Ascending aorta (tissue), 2 donors: ENCODE measurements at regions not wholly inside any gene's neighbourhood (a gene's known extent, or its start where the extent isn't known, plus 50 kb on each side); places are given as distances from the start of the nearest gene placed in this dataset.

ENCODE experiments used
- DNase-seq, 2 donors: peaks; one replicate each; pipeline ENCODE4 v3.0.0-alpha.2; 2019; ENCODE audit warnings: low spot score in 2 of 2
- H3K27ac ChIP-seq, 2 donors: fragments of 200-600 bp; sonication (generic); one replicate each; pipeline ENCODE4 v1.5.1; 2016 to 2017; ENCODE audit warnings: mild to moderate bottlenecking in 1 of 2
- H3K27me3 ChIP-seq: fragments of 200-600 bp; sonication (generic); one replicate; pipeline ENCODE4 v1.5.1; 2017
- H3K36me3 ChIP-seq, 2 donors: fragments of 200-600 bp; sonication (generic); one replicate each; pipeline ENCODE4 v1.5.1; 2016
- H3K4me1 ChIP-seq, 2 donors: fragments of 200-600 bp; sonication (generic); one replicate each; pipeline ENCODE4 v1.5.1; 2016 to 2017; ENCODE audit warnings: mild to moderate bottlenecking in 1 of 2
- H3K4me3 ChIP-seq, 2 donors: fragments of 200-600 bp; sonication (generic); one replicate each; pipeline ENCODE4 v1.5.1; 2016 to 2017; ENCODE audit warnings: mild to moderate bottlenecking in 1 of 2
- H3K9me3 ChIP-seq, 2 donors: fragments of 200-600 bp; sonication (generic); one replicate each; pipeline ENCODE4 v1.5.1; 2016
- intact Hi-C: fragments of 100-400 bp; cut with DNase I; formaldehyde crosslinking; loops from one replicate; pipeline ENCODE4 v1.15.1; 2023
- TF ChIP-seq, protein P1 (sequence below), 3 experiments: fragments of 200-600 bp in 2 of 3; fragments of 450-650 bp in 1 of 3; sonication (generic) in 2 of 3; IDR thresholded peaks; one replicate each; pipeline ENCODE4 v1.5.1; 2016 to 2019; ENCODE audit warnings: antibody characterized with exemption in 3 of 3, mild to moderate bottlenecking in 1 of 3, moderate library complexity in 1 of 3

DNA sequence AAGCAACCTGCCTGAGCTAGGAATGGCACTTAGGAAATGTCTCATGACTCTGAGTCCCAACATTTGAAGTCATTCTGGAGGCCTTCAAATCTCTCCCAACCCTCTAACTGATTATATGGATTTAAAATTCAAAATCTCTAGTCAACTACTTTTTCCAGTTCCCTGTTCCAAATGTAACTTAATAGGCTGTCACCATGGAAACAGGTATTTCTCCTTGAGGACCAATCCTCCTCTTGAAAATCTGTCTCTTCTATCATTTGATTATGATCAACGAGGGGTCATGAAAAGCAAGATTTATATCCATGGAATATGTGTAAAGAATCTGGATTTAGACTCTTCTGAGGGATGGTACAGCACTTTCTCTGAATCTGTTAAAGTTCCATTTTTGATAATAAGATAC is 127.3 kb upstream of the DTNBP1 start:
- TF ChIP-seq, protein P1, sequence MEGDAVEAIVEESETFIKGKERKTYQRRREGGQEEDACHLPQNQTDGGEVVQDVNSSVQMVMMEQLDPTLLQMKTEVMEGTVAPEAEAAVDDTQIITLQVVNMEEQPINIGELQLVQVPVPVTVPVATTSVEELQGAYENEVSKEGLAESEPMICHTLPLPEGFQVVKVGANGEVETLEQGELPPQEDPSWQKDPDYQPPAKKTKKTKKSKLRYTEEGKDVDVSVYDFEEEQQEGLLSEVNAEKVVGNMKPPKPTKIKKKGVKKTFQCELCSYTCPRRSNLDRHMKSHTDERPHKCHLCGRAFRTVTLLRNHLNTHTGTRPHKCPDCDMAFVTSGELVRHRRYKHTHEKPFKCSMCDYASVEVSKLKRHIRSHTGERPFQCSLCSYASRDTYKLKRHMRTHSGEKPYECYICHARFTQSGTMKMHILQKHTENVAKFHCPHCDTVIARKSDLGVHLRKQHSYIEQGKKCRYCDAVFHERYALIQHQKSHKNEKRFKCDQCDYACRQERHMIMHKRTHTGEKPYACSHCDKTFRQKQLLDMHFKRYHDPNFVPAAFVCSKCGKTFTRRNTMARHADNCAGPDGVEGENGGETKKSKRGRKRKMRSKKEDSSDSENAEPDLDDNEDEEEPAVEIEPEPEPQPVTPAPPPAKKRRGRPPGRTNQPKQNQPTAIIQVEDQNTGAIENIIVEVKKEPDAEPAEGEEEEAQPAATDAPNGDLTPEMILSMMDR (IDR thresholded peaks at IDR 0.05) = no peak
- Histone ChIP-seq H3K4me3 (no peak overlapping the region), H3K9me3 (no peaks in the 10 kb centered on the region), H3K27me3 (no peaks in the 10 kb centered on the region), H3K4me1 (peaks cover 0 to 9% of the 10 kb centered on the region in 2 donors), H3K27ac (no peak overlapping the region), H3K36me3 (no peaks in the 10 kb centered on the region)
- intact Hi-C loops = no loop called here
- no peak for DNase-seq

DNA sequence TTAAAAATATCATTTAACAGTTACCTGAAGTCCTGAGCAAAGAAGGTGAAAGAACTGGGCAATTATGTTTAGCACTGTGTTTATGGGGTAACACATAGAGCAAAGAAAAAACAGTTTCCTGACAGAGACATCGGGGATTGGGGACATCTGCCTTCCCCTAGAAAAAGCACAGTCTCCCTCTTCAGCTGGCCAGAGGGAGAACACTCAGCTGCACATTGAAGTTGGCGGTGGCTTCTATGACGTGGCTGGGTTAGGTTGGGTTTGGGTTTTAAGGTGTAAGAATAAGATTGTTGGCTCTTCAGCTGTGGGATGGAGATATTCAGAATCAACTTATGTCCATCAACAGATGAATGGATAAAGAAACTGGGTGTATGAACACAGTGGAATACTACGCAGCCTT is 124.0 kb upstream of the DTNBP1 start:
- no peak overlapping the region for H3K27ac ChIP-seq
- TF ChIP-seq, protein P1 (IDR thresholded peaks at IDR 0.05) = no peak
- H3K4me1 ChIP-seq = peaks cover 0 to 4% of the 10 kb centered on the region in 2 donors
- H3K9me3 ChIP-seq = no peaks in the 10 kb centered on the region
- H3K4me3 ChIP-seq = no peak overlapping the region
- DNase-seq = no peak
- H3K36me3 ChIP-seq = no peaks in the 10 kb centered on the region
- intact Hi-C loops = no loop called here
- H3K27me3 ChIP-seq = no peaks in the 10 kb centered on the region

DNA sequence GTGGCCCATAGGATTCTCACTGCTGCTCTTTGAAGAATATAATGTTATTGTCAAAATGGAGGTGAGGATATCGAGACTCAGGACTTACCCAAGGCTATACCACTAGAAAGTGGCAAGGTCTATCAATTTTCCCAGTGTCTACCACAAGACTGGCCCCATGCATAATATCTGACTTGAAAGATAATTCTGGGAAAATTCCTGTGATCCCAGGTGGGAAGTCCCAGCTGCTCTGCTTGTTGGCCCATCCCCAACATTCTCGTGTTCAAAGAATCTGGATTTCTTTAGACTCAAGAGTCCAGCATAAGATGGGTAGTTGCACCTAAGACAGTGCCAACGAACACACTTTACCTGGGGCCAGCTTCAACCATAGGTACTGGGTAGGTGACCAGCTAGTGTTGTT is 120.7 kb upstream of the DTNBP1 start:
- no peaks in the 10 kb centered on the region for H3K9me3 ChIP-seq
- intact Hi-C loops = no loop called here
- TF ChIP-seq, protein P1 (IDR thresholded peaks at IDR 0.05) = no peak
- H3K27ac ChIP-seq = no peak overlapping the region
- DNase-seq = no peak
- H3K36me3 ChIP-seq = no peaks in the 10 kb centered on the region
- H3K4me3 ChIP-seq = no peak overlapping the region
- H3K27me3 ChIP-seq = no peaks in the 10 kb centered on the region
- H3K4me1 ChIP-seq = no peaks in the 10 kb centered on the region

DNA sequence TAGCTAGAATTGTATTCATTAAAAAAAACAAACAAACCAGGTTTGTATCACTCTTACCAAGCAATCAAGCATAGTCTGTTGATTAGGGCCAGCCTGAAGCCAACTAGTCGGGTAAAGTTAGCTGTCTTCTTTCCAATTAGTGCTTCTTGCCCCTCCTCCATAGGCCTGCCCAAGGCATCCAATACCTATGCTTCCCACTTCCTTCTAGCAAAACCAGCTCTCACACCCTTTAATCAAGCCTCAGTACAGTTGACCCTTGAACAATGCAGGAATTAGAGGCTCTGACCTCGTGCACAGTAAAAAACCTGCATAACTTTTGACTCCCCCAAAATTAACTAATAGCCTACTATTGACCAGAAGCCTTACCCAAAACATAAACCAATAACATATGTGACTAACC is 119.1 kb upstream of the DTNBP1 start:
- no peaks in the 10 kb centered on the region for H3K9me3 ChIP-seq
- no peak for DNase-seq
- H3K27ac ChIP-seq = no peak overlapping the region
- no peaks in the 10 kb centered on the region for H3K36me3 ChIP-seq
- TF ChIP-seq, protein P1 (IDR thresholded peaks at IDR 0.05) = no peak
- no peaks in the 10 kb centered on the region for H3K27me3 ChIP-seq
- H3K4me1 ChIP-seq = no peaks in the 10 kb centered on the region
- H3K4me3 ChIP-seq = no peak overlapping the region
- intact Hi-C loops = no loop called here

DNA sequence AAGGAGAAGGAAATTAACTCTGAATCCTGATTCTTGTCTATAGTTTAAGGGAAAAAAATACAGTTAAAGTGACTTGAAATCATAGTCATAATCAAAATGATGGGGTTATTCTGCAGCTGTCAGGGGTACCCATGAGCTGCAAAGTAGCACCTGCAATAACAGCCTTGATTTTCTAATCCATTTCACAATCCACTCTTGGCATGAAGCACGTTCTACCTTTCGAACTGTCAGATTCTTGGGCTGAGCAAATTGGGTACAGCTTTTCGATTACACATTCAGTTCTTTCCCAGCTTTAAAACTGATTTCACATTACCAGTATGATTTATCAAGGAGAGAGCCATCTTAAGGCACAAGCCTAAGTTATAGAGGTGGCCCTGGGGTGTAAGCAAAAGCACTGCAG is 118.5 kb upstream of the DTNBP1 start:
- H3K4me3 ChIP-seq = no peak overlapping the region
- intact Hi-C loops = no loop called here
- H3K9me3 ChIP-seq = no peaks in the 10 kb centered on the region
- no peaks in the 10 kb centered on the region for H3K27me3 ChIP-seq
- TF ChIP-seq, protein P1 (IDR thresholded peaks at IDR 0.05) = no peak
- H3K4me1 ChIP-seq = no peaks in the 10 kb centered on the region
- H3K27ac ChIP-seq = no peak overlapping the region
- DNase-seq = no peak
- no peaks in the 10 kb centered on the region for H3K36me3 ChIP-seq

DNA sequence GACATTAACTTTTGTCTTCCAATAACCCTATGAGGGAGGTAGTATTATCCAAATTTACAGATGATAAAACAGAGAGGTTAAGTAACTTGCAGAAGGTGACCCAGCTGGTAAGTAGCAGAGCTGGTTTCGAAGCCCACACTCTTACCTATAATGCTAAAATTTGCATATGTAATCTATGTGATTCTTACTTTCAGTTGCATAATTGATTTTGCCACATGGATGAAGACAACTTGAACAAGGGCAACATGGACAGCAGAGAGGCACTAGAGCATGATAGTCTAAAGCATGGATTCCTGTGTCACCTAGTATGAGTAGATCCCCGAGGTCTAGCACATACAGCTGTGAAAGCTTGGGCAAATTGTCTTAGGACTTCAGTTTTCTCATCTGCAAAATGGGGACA is 117.6 kb upstream of the DTNBP1 start:
- no peak for DNase-seq
- Histone ChIP-seq H3K36me3 (no peaks in the 10 kb centered on the region), H3K4me1 (no peaks in the 10 kb centered on the region), H3K27me3 (no peaks in the 10 kb centered on the region), H3K27ac (no peak overlapping the region), H3K4me3 (no peak overlapping the region), H3K9me3 (no peaks in the 10 kb centered on the region)
- TF ChIP-seq, protein P1 (IDR thresholded peaks at IDR 0.05) = no peak
- intact Hi-C loops = no loop called here
